ENCODE measurements at regions not wholly inside any gene's neighbourhood (a gene's known extent, or its start where the extent isn't known, plus 50 kb on each side); places are given as distances from the start of the nearest gene placed in this dataset.

DNA sequence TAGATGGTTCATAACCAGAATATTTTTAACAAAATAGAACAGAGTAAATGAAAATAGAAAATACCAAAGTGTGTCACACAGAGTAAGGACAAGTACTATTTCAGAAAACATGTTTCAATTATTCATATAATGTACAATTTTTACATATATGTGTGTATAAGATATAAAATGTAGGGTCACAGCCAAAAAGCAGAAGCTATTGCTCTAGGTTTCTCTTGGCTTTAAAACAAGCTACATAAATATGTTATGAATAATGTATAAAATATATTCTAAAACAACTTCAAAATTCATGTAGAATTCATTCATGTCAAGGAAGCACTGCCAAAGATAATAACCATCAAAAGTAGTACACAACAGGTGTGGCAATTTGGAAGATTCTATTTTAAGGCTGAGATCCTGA lies 218.2 kb downstream of the TTC32 start:
- ATAC-seq: no peak
- no peaks in the 10 kb centered on the region for H4K20me1 ChIP-seq (ENCODE audit: low read length)
- H3K27ac ChIP-seq (ENCODE audit: low read length): no peak overlapping the region
- no peaks in the 10 kb centered on the region for H3K36me3 ChIP-seq (ENCODE audit: low read depth, low read length)
- H3K4me2 ChIP-seq (ENCODE audit: low read length): no peak overlapping the region
- no peak overlapping the region for H2AFZ ChIP-seq (ENCODE audit: low read length)
- POLR2A ChIA-PET (ENCODE audit: unreplicated experiment): no interaction called here
- no peaks in the 10 kb centered on the region for H3K9me2 ChIP-seq (replicated peaks; ENCODE audit: low read length)
- no peak for DNase-seq
- CTCF ChIA-PET: no interaction called here
- no peak overlapping the region for H3K4me3 ChIP-seq (ENCODE audit: low read length)
- no peak overlapping the region for H3K9ac ChIP-seq (ENCODE audit: low read length)
- H3K9me3 ChIP-seq (ENCODE audit: low read length): no peaks in the 10 kb centered on the region
- no peaks in the 10 kb centered on the region for H3K79me2 ChIP-seq (ENCODE audit: low read length)
- intact Hi-C loops (cut with micrococcal nuclease): loop anchor here (5.0 kb wide), 1 partner anchor 79 kb away; no protein-coding TSS in a partner anchor
- no peak for TF ChIP-seq EZH2 (IDR thresholded peaks at IDR 0.05; ENCODE audit: low read length, unreplicated experiment)
- no peak for TF ChIP-seq CTCF (conservative IDR thresholded peaks at IDR 0.05; ENCODE audit: low read depth, low read length)
- TF ChIP-seq EZH2phosphoT487 (IDR thresholded peaks at IDR 0.05; ENCODE audit: borderline replicate concordance, low read length): no peak
- no peaks in the 10 kb centered on the region for H3K27me3 ChIP-seq (ENCODE audit: low read length)
- H3K4me1 ChIP-seq (ENCODE audit: insufficient read depth, low read length): peaks cover 18% of the 10 kb centered on the region
- BruUV-seq (replicated peaks): no TSS peak
- no peaks in the 10 kb centered on the region for H3F3A ChIP-seq (ENCODE audit: low read length, unreplicated experiment)

DNA sequence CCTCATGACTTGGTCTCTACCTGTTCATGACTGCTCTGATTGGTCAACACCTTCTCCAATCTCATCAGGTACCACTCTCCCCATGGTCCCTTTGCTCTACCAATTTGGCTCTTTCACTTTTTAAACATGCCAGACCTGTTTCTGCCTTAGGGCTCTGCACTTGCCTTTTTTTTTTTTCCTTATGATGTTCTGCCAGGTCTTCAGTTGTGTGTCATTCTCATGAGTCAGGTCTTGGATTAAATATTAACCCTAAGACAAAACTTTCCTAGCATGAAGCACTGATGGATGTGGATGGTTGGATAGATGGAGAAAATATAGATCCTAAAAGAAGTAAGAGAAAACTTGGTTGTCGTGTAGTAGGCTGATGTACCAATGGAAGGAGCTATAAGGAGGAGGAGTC lies 219.3 kb downstream of the TTC32 start:
- BruUV-seq (replicated peaks): no TSS peak
- POLR2A ChIA-PET (ENCODE audit: unreplicated experiment): no interaction called here
- Histone ChIP-seq H3K79me2 (ENCODE audit: low read length) (no peaks in the 10 kb centered on the region), H3K4me2 (ENCODE audit: low read length) (peak overlapping the region; percentile 45), H4K20me1 (ENCODE audit: low read length) (no peaks in the 10 kb centered on the region), H3K9me3 (ENCODE audit: low read length) (no peaks in the 10 kb centered on the region), H3K9me2 (replicated peaks; ENCODE audit: low read length) (no peaks in the 10 kb centered on the region), H3K27me3 (ENCODE audit: low read length) (no peaks in the 10 kb centered on the region), H3K27ac (ENCODE audit: low read length) (no peak overlapping the region), H2AFZ (ENCODE audit: low read length) (no peak overlapping the region), H3K4me1 (ENCODE audit: insufficient read depth, low read length) (peaks cover 18% of the 10 kb centered on the region), H3F3A (ENCODE audit: low read length, unreplicated experiment) (no peaks in the 10 kb centered on the region), H3K4me3 (ENCODE audit: low read length) (no peak overlapping the region; the same call in 1 of the 2 replicates), H3K36me3 (ENCODE audit: low read depth, low read length) (no peaks in the 10 kb centered on the region), H3K9ac (ENCODE audit: low read length) (no peak overlapping the region)
- intact Hi-C loops (cut with micrococcal nuclease): loop anchor here (5.0 kb wide), 1 partner anchor 80 kb away; no protein-coding TSS in a partner anchor
- DNase-seq (peak; percentile 89), ATAC-seq (peak; percentile 73)
- CTCF ChIA-PET: no interaction called here
- TF ChIP-seq CTCF (conservative IDR thresholded peaks at IDR 0.05; ENCODE audit: low read depth, low read length): no peak
- TF ChIP-seq EZH2phosphoT487 (IDR thresholded peaks at IDR 0.05; ENCODE audit: borderline replicate concordance, low read length): no peak
- TF ChIP-seq EZH2 (IDR thresholded peaks at IDR 0.05; ENCODE audit: low read length, unreplicated experiment): no peak

DNA sequence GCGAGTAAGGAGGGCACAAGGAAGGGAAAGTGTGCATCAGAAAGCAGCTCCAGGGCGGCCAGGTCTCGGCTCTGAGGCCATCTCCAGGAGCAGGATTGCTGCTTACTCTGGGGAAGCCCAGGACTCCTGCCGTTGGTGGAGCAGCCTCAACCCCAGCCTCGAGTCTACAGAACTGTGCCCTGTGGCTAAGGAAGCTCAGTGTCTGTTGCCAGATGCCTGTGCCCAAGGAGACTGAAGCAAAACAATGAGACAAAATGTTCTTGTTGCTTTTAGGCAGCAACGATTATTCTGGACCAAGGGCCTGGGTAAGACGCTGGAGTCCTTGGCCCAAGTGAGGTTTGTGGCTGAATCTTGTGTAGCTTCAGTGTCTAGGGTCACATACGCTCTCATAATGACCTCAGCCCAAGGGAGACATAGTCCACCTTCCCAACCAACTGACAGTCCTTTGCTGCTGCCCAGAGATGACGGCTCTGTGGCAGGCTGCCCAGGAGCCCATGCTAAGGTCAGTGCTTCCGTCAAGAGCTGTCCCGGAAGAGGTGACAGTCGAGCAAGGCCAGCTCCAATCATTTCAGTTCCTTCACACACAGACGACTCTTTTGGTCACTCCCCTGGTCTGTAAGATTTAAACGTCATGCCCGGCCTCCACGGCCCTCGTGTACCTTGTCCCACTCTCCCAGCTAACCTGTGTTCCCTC lies 223.8 kb downstream of the TTC32 start:
- Histone ChIP-seq H4K20me1 (ENCODE audit: low read length) (no peaks in the 10 kb centered on the region), H3K36me3 (ENCODE audit: low read depth, low read length) (no peaks in the 10 kb centered on the region), H3K4me2 (ENCODE audit: low read length) (no peak overlapping the region), H3K79me2 (ENCODE audit: low read length) (no peaks in the 10 kb centered on the region), H3K4me3 (ENCODE audit: low read length) (no peak overlapping the region), H3K9me3 (ENCODE audit: low read length) (no peaks in the 10 kb centered on the region), H3F3A (ENCODE audit: low read length, unreplicated experiment) (no peaks in the 10 kb centered on the region), H3K27me3 (ENCODE audit: low read length) (no peaks in the 10 kb centered on the region), H3K4me1 (ENCODE audit: insufficient read depth, low read length) (peaks cover 28% of the 10 kb centered on the region), H3K9ac (ENCODE audit: low read length) (no peak overlapping the region), H2AFZ (ENCODE audit: low read length) (no peak overlapping the region), H3K27ac (ENCODE audit: low read length) (no peak overlapping the region), H3K9me2 (replicated peaks; ENCODE audit: low read length) (no peaks in the 10 kb centered on the region)
- DNase-seq: no peak
- no peak for TF ChIP-seq CTCF (conservative IDR thresholded peaks at IDR 0.05; ENCODE audit: low read depth, low read length)
- no peak for TF ChIP-seq EZH2 (IDR thresholded peaks at IDR 0.05; ENCODE audit: low read length, unreplicated experiment)
- TF ChIP-seq EZH2phosphoT487 (IDR thresholded peaks at IDR 0.05; ENCODE audit: borderline replicate concordance, low read length): no peak
- intact Hi-C loops (cut with micrococcal nuclease): no loop called here
- ChIA-PET POLR2A (ENCODE audit: unreplicated experiment) (no interaction called here), CTCF (no interaction called here)
- BruUV-seq (replicated peaks): no TSS peak
- no peak for ATAC-seq

All from PC-3 (cell line).